Activated CD8-positive, alpha-beta memory T cell treated with anti-CD3 and anti-CD28 coated beads, Interleukin-2, amount 50 U/mL, for 48 hours (primary cell): ENCODE measurements at regions not wholly inside any gene's neighbourhood (a gene's known extent, or its start where the extent isn't known, plus 50 kb on each side); places are given as distances from the start of the nearest gene placed in this dataset.

ENCODE experiments used
- DNase-seq: peaks from one replicate; pipeline ENCODE4 v3.0.0-alpha.2; 2020

- no peak for DNase-seq
Measured at GRCh38 chr1:164937291-164937690, 378.3 kb downstream of the PBX1 start.

GRCh38 chr1:164932580-164932979, 373.6 kb downstream of the PBX1 start:
- no peak for DNase-seq

GRCh38 chr1:164930833-164931232, 371.8 kb downstream of the PBX1 start:
- DNase-seq = no peak

GRCh38 chr1:164930241-164930640, 371.3 kb downstream of the PBX1 start:
- DNase-seq = no peak

GRCh38 chr1:164928232-164928812, 369.3 kb downstream of the PBX1 start:
- no peak for DNase-seq

- DNase-seq = no peak
Measured at GRCh38 chr1:164926107-164926506, 367.1 kb downstream of the PBX1 start.

- DNase-seq = no peak
Measured at GRCh38 chr1:164922585-164922984, 363.6 kb downstream of the PBX1 start.

- DNase-seq = no peak
Measured at GRCh38 chr1:164921493-164921892, 362.5 kb downstream of the PBX1 start.

- DNase-seq = no peak
Measured at GRCh38 chr1:164918140-164918539, 359.2 kb downstream of the PBX1 start.

- no peak for DNase-seq
Measured at GRCh38 chr1:164914208-164914607, 355.2 kb downstream of the PBX1 start.

GRCh38 chr1:164912290-164912689, 353.3 kb downstream of the PBX1 start:
- DNase-seq = no peak

- no peak for DNase-seq
Measured at GRCh38 chr1:164910671-164911070, 351.7 kb downstream of the PBX1 start.

- no peak for DNase-seq
Measured at GRCh38 chr1:164907666-164908065, 348.7 kb downstream of the PBX1 start.

- no peak for DNase-seq
Measured at GRCh38 chr1:164905869-164906268, 346.9 kb downstream of the PBX1 start.

- DNase-seq = no peak
Measured at GRCh38 chr1:164902491-164902890, 343.5 kb downstream of the PBX1 start.
